ENCODE measurements at regions not wholly inside any gene's neighbourhood (a gene's known extent, or its start where the extent isn't known, plus 50 kb on each side); places are given as distances from the start of the nearest gene placed in this dataset.

DNA sequence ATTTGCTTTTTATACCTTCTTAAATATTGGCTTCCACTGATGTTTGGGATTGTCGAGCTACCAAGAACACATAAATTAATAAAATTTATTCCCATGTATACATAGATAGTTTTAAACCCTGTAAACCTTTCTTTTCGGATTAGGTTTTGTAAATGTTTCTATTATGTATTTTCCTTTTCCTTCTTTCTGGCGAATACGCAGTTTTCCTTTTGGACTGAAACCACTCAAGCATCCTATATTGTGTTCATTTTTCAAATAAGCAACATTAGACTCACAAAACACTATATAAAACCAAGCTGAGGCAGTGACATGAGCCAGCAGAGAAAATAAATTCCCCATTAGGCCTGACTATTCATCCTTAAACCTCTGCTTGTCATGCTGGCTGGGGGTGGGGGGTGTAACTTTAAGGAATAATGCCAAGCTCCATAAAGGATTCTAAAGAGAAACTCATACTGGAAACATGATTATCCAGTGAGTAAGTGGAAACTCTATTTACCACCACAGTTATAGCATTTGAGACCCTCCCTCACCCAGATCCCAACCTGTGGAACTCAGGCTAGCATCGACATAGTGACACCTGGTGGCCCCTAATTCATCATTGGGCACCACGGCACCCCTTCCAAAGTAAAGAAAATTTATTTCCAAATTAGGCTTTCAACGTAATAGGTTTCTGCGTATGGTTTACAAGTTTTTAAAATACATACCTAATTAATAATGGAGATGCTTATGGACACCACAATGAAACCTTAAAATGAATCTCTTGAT is 86.5 kb upstream of the CELF2 start:
- DNase-seq (ENCODE audit: low read depth in 2 of 2): no peak

DNA sequence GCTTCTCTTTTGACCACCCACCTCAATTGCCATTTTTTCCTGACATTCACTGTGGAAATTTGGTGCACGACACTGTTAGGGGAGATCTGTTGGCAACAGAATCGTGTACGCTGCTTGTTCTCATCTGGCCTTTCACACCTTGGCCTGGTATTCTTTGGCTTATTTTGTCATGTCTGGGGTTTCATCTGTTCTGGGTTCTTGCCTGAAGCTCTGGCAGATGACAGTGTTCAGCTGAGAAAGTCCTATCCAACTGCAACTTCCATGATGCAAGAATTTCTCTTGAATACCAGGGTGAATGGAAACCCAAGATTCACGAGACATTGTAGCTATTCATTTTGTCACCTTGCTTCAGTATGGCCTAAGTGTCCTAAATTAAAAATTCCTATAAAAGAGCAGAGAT is 82.6 kb upstream of the CELF2 start:
- DNase-seq (ENCODE audit: low read depth in 2 of 2): no peak

DNA sequence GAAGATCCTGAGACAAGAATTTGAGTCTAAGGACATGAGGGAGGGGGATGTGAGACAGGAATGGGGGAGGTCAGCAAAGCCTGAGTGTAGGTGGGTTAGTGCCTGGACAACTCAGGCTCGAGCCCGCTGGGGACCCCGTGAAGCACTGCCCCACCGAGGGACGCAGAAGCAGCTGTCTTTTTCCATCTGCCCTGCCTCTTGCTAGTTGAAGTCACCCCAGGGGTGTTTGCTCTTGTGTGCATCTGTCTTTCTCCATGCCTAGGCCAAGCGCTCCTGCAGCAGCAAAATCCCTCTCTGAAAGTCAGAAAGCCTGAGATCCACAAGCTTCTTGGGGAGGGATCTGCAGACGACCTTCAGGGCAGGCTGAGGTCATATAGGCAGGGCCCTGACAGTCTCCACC is 79.0 kb upstream of the CELF2 start:
- DNase-seq (ENCODE audit: low read depth in 2 of 2): no peak

DNA sequence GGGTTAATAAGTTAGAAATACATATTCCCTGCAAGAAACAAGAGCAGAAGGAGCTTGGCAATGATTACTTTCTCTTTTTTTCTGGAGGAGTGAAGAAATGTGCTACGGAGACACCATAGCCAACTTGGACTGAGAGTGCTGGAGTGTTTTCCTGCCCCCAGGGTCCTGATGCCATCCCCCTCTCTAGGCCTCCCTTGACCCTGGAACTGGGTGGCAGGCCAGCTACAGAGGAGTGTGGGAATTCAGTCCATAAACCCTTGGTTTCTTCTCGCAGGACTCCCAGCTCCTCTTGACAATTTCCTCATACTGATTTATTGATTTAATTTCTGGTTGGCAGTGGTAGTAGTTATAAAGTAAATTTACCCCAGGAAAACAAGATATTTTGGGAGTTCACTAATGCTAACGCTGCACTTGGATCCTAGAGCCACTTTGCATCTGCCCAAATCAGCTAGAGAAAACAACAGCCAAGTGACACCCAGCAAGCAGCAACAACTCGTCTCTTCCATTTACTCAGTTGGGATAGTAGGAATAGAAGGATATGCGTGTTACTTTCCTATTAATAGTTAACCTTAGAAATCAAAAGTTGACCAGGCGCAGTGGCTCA is 76.4 kb upstream of the CELF2 start:
- DNase-seq (ENCODE audit: low read depth in 2 of 2): no peak

DNA sequence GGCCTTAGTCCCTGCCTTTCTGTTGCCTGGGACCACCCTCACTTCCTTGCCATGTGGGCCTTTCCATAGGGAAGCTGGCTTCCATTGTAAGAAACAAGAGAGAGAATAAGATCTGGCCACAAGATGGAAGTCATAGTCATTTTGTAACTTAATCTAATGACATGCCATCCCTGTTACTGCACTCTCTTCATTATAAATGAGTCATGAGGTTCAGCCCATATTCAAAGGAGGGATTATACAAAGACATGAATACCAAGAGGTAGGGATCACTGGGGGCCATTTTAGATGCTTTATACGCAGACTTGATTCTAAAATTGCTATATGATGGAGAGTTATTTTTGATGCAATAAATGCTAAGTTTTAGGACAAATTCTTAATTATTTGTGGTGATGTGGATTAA is 75.2 kb upstream of the CELF2 start:
- no peak for DNase-seq (ENCODE audit: low read depth in 2 of 2)

DNA sequence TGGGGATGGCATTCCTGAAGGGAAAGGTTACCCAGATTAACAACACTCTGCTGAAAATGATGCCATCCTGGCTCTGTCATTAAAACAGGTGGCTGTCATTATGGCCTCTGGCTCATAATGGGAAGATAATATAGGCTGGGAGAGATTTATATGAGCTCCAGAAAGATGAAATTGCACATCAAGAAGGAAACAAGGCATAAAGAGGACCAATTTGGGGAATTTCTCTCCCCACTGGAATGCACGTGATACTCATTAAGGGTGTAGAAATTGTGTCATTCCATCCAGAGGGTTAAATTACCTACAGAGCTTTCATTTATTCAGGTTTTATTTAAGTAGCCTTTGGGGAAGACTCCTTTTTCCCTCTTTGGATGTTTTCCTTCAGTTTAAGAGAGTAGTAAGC is 71.6 kb upstream of the CELF2 start:
- no peak for DNase-seq (ENCODE audit: low read depth in 2 of 2)

DNA sequence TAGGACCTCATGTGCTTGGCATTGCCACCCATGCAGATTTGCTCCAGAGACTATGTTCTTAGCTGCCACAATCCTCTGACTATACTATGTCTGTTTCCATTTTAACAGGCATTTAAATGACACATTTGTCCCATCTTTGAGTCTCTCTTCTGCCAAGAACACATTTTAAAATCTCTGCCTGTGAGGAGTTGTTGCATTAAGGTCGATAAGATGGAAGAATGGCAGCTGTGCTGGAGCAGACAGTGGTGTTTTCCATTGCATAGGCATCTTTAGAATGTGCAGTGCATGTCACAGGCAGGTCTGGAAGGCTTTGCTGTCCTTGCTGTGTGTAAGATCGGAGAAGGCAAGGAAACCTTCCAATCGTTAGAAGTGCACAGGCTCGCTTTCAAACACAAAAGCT is 70.9 kb upstream of the CELF2 start:
- DNase-seq (ENCODE audit: low read depth in 2 of 2): no peak

DNA sequence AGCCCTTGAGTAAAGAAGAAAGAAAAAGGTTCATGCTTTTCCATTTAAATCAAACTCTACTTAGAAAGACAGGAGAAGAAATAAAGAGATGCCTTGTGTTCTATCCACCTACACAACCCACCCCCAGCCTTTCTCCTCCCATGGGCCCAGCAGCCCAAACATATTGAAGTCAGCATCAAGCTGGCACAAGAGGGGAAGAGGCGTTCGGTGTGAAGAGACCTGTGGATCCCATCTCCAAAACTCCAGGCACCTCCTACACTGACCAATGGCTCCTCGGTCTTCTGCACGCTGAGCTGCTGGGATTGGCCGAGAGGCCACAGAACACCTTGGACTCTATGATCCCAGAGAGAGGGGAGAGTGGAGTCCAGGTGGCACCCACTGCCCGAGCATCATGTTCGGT is 66.0 kb upstream of the CELF2 start:
- DNase-seq (ENCODE audit: low read depth in 2 of 2): no peak

DNA sequence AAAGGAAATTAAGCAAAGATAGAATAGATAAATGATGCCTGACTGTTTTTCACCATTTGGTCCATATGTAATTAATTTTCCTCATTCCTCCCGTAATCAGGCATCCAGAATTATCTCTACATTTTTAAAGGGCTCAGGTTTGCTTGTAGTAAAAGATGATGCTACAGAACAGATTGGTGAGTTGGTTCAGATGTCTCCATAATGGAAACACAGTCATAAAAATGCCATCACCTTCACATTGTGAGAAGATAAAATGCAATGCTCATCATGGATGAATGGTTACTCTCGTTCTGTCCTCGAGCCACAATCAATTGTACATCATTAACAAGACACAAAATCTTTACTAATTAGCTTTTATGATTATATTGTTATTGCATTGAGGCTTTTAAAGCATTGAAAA is 64.9 kb upstream of the CELF2 start:
- no peak for DNase-seq (ENCODE audit: low read depth in 2 of 2)

DNA sequence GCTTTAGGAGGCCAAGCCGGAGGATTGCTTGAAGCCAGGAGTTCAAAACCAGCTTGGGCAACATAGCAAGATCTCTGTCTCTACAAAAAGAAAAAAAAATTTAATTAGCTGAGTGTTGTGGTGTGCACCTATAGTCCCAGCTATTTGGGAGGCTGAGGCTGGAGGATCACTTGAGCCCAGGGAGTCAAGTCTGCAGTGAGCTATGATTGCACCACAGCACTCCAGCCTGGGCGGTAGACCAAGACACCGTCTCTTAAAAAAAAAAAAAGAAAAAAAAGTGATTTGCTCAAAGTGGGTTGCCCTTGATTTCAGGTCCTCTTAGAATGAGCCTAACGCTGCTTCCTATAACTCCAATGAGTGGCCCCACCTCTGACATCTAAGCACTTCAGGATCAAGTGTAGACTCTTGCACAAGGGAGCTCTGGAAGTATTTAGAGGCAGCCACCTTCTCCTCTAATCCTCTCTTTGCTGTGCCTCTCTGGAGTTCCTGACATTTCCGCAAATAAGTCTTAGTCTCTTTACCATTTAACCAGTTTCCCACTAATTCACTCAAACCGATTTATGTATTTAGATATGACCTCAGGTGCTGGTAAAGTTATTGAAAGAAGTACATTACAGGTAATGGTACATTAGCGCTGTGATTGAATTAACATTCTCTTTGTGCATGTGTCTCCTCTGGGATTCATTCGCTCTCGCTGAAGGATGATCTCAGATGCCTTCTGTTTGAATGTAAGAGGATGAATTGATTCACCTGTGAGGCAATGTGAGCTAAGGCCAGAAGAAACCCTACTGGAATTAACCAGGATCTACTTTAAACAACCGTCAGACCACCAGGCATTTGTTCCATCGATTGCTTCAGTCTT is 60.8 kb upstream of the CELF2 start:
- DNase-seq (ENCODE audit: low read depth in 2 of 2): no peak

DNA sequence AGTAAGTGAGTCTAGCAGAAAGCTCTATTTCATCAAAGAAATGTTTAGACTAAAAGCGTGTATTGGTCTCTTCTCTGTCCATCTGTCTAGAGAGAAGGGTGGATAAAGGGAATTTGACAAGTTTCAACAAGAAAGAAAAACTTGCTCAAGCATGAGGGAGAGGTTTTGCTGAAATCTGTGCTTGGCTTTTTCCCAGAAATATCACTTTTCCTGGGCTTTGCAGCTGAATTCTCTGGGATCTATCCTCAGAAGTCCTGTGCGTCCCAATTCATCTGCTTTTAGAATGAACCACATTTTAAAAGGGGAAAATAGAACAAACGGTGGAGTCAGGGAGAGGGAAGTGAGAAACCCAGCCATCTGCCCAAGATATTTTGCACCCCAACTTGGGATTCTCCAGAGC is 59.6 kb upstream of the CELF2 start:
- DNase-seq (ENCODE audit: low read depth in 2 of 2): no peak

DNA sequence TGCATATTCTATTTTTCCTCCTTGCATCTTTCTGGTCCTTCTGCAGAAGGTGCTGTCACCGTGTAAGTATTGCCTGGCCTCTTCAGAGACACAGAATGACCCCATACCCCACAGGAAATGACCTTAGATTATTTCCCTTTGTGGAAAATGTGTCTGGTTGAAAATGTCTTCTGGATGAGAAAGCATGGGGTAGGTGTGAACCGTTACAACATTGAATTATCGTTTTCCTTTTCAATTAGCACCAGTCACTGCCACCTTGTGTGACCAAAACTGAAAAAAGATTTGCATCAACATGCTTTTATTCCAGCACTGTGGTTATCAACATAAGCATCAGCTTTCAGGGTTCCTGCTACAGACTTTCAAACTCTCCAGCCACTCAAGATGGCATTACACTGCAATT is 58.0 kb upstream of the CELF2 start:
- no peak for DNase-seq (ENCODE audit: low read depth in 2 of 2)

DNA sequence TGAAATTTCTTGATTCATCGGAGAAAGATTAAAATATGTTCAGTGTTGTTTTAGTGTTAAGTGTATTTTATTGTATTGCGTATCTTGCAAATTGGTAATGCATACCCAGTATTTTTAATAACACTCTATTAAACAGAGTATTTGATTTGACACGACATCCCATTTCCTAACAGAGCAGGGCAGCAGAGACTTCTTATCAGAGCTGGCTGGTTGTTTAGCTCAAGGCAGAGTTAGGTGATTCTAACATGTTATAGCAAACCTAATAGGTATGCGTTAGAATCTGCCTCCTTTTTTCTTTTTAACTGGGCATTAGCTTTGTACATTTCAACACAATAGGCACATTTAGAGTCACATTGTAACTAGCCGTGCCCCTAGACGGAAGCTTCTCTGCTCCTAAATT is 57.1 kb upstream of the CELF2 start:
- no peak for DNase-seq (ENCODE audit: low read depth in 2 of 2)

DNA sequence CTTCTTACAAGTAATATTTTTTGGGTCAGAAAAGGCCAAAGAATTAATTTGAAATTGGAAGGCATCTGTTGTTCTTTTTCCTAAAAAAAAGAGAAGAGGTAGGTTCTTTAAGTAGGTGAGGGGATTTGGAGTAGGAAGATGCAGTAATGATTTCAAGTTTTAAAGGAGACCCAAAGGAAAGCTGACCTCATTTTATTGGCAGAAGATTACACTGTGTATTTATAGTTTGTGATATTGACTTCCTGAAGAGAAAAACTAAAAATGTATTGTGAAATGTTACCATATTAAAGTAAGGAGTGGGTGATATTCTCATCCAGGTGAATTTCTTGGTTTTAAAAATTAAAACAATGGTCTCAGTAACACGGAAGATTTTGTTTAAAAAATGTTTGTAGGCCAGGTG is 56.6 kb upstream of the CELF2 start:
- no peak for DNase-seq (ENCODE audit: low read depth in 2 of 2)

DNA sequence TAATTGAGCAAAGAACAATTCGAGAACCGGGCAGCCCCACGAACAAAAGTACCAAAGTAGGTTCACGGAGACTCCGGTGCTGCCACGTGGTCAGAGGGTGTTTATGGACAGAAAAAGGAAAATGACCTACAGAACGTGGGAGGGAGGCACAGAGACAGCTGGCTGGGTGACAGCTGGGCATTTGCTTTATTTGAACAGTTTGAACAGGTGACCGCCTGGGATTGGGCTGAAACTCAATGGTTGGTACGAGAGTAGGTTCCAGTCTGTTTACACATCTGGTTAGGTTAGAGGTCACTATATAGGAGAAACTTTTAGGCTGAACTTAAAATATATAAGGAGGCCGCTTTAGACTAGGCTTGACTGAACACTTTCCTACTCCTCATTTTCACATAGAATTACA is 50.6 kb upstream of the CELF2 start:
- DNase-seq (ENCODE audit: low read depth in 2 of 2): no peak

DNA sequence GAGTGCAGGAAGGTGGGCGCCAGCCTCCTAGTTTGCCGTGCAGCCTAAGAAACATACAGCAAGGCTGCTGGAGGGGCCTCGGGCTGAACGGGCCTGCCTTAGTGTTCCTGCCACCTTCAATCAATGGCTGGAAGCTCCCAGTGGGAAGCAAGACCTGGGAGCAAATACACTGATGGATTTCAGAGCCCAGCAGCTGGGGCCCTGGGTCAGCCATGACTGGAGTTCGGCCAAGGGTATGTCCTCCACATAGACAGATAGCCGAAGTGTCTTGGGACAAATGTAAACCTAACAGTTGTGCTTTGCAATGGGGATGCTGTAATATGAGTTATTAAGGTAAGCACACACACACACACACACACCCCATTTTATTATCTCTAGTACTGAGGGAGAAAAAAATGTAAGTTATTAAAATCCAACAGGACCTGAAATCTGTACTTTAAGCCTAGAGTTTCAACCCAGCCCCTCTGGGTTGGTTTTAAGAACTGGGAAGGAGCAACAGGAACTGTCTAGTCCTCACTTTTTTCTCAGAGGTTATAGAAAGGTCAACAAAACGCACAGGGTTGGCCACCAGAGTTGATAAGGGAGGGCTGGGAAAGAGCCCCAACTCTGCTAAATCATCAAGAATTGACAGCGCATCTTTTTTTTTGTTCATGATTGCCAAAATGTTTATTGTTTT is 50.0 kb upstream of the CELF2 start:
- no peak for DNase-seq (ENCODE audit: low read depth in 2 of 2)

All from activated CD4-positive, alpha-beta T cell treated with anti-CD3 and anti-CD28 coated beads for 24 hours (primary cell).